ENCODE measurements at regions not wholly inside any gene's neighbourhood (a gene's known extent, or its start where the extent isn't known, plus 50 kb on each side); places are given as distances from the start of the nearest gene placed in this dataset.

DNA sequence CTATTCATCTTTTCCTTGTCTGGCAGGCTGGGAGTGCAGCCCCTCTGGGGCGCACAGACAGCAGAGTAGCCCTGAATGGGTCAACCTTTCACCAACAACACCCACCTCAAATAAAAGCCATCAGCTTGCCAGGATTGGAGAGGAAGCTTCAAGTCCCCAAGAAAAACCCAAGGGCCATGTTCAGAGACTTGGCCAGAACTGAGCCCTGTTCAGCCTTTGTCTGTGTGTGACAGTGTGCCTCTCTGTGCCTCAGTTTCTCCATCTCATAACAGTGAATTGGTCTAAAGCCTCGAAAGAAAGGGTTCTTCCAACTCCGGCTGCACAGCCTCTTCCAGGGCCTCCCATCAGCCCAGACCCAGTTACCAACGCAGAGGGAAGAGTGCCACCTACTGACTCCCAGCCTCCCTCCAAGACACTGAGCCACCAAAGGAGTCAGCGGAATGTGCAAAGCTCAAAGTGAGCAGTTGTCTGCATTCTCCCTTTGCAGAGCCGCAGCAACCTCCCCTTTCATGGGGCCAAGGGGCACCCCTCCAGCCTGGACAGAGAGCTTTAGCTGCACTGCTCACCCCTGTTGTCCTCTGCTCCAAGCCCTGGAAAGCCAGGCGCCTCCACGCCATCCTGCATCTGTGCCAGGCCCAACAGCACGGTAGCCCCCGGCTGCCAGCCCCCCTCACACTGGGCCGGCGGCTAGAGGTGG is 82.7 kb upstream of the TOP1 start:
- peak; percentile 77 to 90 (median 83) for DNase-seq

DNA sequence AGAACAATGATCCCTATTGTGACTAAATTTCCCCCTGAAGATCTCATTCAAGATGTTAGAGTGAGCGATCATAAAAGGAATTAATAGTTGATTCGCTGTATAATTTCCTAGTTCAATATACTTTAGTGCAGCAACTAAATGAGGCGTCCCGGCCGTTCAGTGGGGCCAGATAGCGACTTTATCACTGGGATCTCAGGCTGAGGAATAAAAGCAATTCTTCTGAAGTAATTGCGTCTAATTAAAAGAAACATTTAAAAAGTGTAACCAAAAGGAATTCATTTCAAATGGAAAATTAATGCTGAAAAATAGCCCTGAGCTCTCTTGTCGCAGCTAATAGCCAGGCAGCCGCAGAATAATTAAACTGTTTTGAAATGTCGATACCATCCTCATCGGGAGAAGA is 82.2 kb upstream of the TOP1 start:
- WGBS, 2 donors, result 90 to 91% methylated on average over 11 of the region's 11 CpGs
- no peaks in the 10 kb centered on the region for H3K9me3 ChIP-seq (ENCODE audit: control insufficient read depth in 4 of 4, insufficient read depth in 3 of 4, low read length in 3 of 4)

More for the DNA sequence above, 82.7 kb upstream of the TOP1 start:
- no peaks in the 10 kb centered on the region for H3K36me3 ChIP-seq (ENCODE audit: control insufficient read depth in 4 of 4, insufficient read depth in 4 of 4, low read length in 4 of 4)
- no peaks in the 10 kb centered on the region for H3K27me3 ChIP-seq (ENCODE audit: control insufficient read depth in 3 of 3, insufficient read depth in 3 of 3, low read length in 2 of 3)
- no peak for ATAC-seq (ENCODE audit: insufficient read depth, low FRiP score)
- no peak overlapping the region for H3K27ac ChIP-seq (ENCODE audit: low read depth in 1 of 2, low read length in 1 of 2)
- no peak overlapping the region for H3K9ac ChIP-seq (ENCODE audit: insufficient read depth in 1 of 2, low read length in 2 of 2)
- no peak overlapping the region for H3K4me3 ChIP-seq
- peaks cover 0 to 1% (median 0%) of the 10 kb centered on the region in 5 donors for H3K4me1 ChIP-seq (ENCODE audit: control insufficient read depth in 5 of 5, insufficient read depth in 5 of 5, low read length in 5 of 5)
- TF ChIP-seq, protein P1, sequence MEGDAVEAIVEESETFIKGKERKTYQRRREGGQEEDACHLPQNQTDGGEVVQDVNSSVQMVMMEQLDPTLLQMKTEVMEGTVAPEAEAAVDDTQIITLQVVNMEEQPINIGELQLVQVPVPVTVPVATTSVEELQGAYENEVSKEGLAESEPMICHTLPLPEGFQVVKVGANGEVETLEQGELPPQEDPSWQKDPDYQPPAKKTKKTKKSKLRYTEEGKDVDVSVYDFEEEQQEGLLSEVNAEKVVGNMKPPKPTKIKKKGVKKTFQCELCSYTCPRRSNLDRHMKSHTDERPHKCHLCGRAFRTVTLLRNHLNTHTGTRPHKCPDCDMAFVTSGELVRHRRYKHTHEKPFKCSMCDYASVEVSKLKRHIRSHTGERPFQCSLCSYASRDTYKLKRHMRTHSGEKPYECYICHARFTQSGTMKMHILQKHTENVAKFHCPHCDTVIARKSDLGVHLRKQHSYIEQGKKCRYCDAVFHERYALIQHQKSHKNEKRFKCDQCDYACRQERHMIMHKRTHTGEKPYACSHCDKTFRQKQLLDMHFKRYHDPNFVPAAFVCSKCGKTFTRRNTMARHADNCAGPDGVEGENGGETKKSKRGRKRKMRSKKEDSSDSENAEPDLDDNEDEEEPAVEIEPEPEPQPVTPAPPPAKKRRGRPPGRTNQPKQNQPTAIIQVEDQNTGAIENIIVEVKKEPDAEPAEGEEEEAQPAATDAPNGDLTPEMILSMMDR (IDR thresholded peaks at IDR 0.05; ENCODE audit: control extremely low read depth, extremely low read depth), result peak; percentile 22
- H3K9me3 ChIP-seq (ENCODE audit: control insufficient read depth in 4 of 4, insufficient read depth in 3 of 4, low read length in 3 of 4), result no peaks in the 10 kb centered on the region
- 57 to 65% methylated on average over 12 of the region's 12 CpGs for WGBS, 2 donors

DNA sequence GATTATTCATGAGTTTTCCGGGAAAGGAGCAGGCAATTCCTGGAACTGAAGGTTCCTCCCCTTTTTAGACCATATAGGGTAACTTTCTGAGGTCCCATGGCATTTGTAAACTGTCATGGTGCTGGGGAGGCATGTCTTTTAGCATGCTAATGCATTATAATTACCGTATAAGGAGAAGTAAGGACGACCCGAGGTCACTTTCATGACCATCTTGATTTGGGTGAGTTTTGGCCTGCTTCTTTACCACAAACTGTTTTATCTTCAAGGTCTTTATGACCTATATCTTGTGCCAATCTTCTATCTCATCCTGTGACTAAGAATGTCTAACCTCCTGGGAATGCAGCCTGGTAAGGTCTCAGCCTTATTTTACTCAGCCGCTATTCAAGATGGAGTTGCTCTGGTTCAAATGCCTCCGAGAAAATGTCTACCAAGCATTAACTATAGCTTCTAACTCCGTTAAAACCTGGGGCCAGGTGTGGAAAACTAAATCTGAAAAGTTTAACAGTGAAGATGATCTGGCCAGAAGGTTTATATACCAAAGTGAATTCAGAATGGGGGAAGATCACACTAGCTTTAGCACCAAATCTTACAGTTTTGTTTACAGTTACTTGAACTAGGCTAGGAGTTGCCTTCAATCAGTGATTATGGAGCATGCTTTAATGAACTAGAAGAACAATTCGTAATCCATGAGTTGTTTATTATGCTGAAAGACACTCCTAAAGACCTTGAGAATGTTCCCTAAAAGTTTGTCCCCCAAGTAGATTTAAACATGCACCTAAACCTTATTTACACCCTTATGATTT is 80.0 kb upstream of the TOP1 start:
- Histone ChIP-seq H3K9me3 (ENCODE audit: control insufficient read depth in 4 of 4, insufficient read depth in 3 of 4, low read length in 3 of 4) (no peaks in the 10 kb centered on the region), H3K36me3 (ENCODE audit: control insufficient read depth in 4 of 4, insufficient read depth in 4 of 4, low read length in 4 of 4) (no peaks in the 10 kb centered on the region), H3K27ac (ENCODE audit: low read depth in 1 of 2, low read length in 1 of 2) (no peak overlapping the region), H3K27me3 (ENCODE audit: control insufficient read depth in 3 of 3, insufficient read depth in 3 of 3, low read length in 2 of 3) (no peaks in the 10 kb centered on the region), H3K9ac (ENCODE audit: insufficient read depth in 1 of 2, low read length in 2 of 2) (no peak overlapping the region), H3K4me3 (no peak overlapping the region), H3K4me1 (ENCODE audit: control insufficient read depth in 5 of 5, insufficient read depth in 5 of 5, low read length in 5 of 5) (peaks cover 0 to 12% (median 0%) of the 10 kb centered on the region in 5 donors)
- ATAC-seq (ENCODE audit: insufficient read depth, low FRiP score), result no peak
- WGBS, 2 donors, result 86 to 91% methylated on average over 8 of the region's 8 CpGs
- TF ChIP-seq, protein P1 (IDR thresholded peaks at IDR 0.05; ENCODE audit: control extremely low read depth, extremely low read depth), result no peak
- no peak for DNase-seq

More for the DNA sequence above, 82.2 kb upstream of the TOP1 start:
- Histone ChIP-seq H3K27ac (ENCODE audit: low read depth in 1 of 2, low read length in 1 of 2) (no peak overlapping the region), H3K4me3 (no peak overlapping the region), H3K9ac (ENCODE audit: insufficient read depth in 1 of 2, low read length in 2 of 2) (no peak overlapping the region), H3K36me3 (ENCODE audit: control insufficient read depth in 4 of 4, insufficient read depth in 4 of 4, low read length in 4 of 4) (no peaks in the 10 kb centered on the region), H3K27me3 (ENCODE audit: control insufficient read depth in 3 of 3, insufficient read depth in 3 of 3, low read length in 2 of 3) (no peaks in the 10 kb centered on the region), H3K4me1 (ENCODE audit: control insufficient read depth in 5 of 5, insufficient read depth in 5 of 5, low read length in 5 of 5) (peaks cover 0 to 1% (median 0%) of the 10 kb centered on the region in 5 donors)
- ATAC-seq (ENCODE audit: insufficient read depth, low FRiP score) (no peak), DNase-seq (no peak)
- TF ChIP-seq, protein P1 (IDR thresholded peaks at IDR 0.05; ENCODE audit: control extremely low read depth, extremely low read depth), result no peak
